SU-DHL-6 (cell line): ENCODE measurements at regions not wholly inside any gene's neighbourhood (a gene's known extent, or its start where the extent isn't known, plus 50 kb on each side); places are given as distances from the start of the nearest gene placed in this dataset.

Experiments used
- H2AFZ ChIP-seq: fragments of 200-600 bp; sonication (generic); 2 replicates; pipeline ENCODE4 v1.6.1; 2014; ENCODE audit warnings: low read depth, mild to moderate bottlenecking, moderate library complexity, mixed read lengths, antibody characterized with exemption, low read length; ENCODE audit not compliant: severe bottlenecking
- H3F3A ChIP-seq: fragments of 200-600 bp; shearing (Covaris generic); 2 replicates; pipeline ENCODE4 v1.6.0; 2016; ENCODE audit warnings: antibody characterized with exemption, mild to moderate bottlenecking; ENCODE audit not compliant: insufficient read depth
- H3K27ac ChIP-seq: fragments of 200-600 bp; sonication (generic); 2 replicates; pipeline ENCODE4 v1.5.1; 2016; ENCODE audit warnings: low read depth, mild to moderate bottlenecking, low read length, moderate library complexity, mixed read lengths
- H3K27me3 ChIP-seq: fragments of 200-600 bp; sonication (generic), shearing (Covaris generic); 2 replicates; pipeline ENCODE4 v1.6.0; 2014; ENCODE audit warnings: mild to moderate bottlenecking, low read length
- H3K36me3 ChIP-seq: fragments of 200-600 bp; sonication (generic); 2 replicates; pipeline ENCODE4 v1.6.1; 2014; ENCODE audit warnings: mild to moderate bottlenecking, low read length, mixed read lengths
- H3K4me2 ChIP-seq: fragments of 300-600, 200-600 bp; shearing (Covaris generic), sonication (generic); 2 replicates; pipeline ENCODE4 v1.6.0; 2014; ENCODE audit warnings: low read length, low read depth, mild to moderate bottlenecking; ENCODE audit not compliant: poor library complexity, severe bottlenecking
- H3K4me3 ChIP-seq: fragments of 200-600 bp; sonication (generic); 2 replicates; pipeline ENCODE4 v1.5.1; 2014; ENCODE audit warnings: antibody characterized with exemption, low read length, mild to moderate bottlenecking, mixed read lengths; ENCODE audit not compliant: insufficient read depth, poor library complexity, severe bottlenecking
- H3K79me2 ChIP-seq: fragments of 200-600 bp; sonication (generic); 2 replicates; pipeline ENCODE4 v1.6.1; 2014; ENCODE audit warnings: mild to moderate bottlenecking, low read length, moderate library complexity; ENCODE audit not compliant: insufficient read depth
- H3K9ac ChIP-seq: fragments of 200-600 bp; sonication (generic); 2 replicates; pipeline ENCODE4 v1.7.0; 2014; ENCODE audit warnings: mild to moderate bottlenecking, low read length
- H3K9me2 ChIP-seq: fragments of 200-600 bp; sonication (generic); replicated peaks from 2 replicates; pipeline ENCODE4 v1.6.1; 2014; ENCODE audit warnings: low read length; ENCODE audit not compliant: insufficient read depth
- H3K9me3 ChIP-seq: fragments of 200-600 bp; sonication (generic); 2 replicates; pipeline ENCODE4 v1.6.1; 2014; ENCODE audit warnings: low read length, mixed read lengths; ENCODE audit not compliant: insufficient read depth
- H4K20me1 ChIP-seq: fragments of 200-600 bp; sonication (generic); 2 replicates; pipeline ENCODE4 v1.6.1; 2014; ENCODE audit warnings: low read depth, mild to moderate bottlenecking, antibody characterized with exemption, low read length, moderate library complexity, mixed read lengths
- EZH2phosphoT487 ChIP-seq: fragments of 200-600 bp; sonication (generic), shearing (Covaris generic); conservative IDR thresholded peaks from 2 replicates; pipeline ENCODE4 v1.6.1; 2018; ENCODE audit warnings: mild to moderate bottlenecking, antibody characterized with exemption, low read length, moderate library complexity, mixed read lengths
- TF ChIP-seq, protein P1 (sequence below): fragments of 200-600 bp; sonication (generic); IDR thresholded peaks from one replicate; pipeline ENCODE4 v1.5.1; 2017; ENCODE audit warnings: antibody characterized with exemption, mild to moderate bottlenecking, low read length, moderate library complexity; ENCODE audit not compliant: insufficient read depth, poor library complexity, severe bottlenecking

DNA sequence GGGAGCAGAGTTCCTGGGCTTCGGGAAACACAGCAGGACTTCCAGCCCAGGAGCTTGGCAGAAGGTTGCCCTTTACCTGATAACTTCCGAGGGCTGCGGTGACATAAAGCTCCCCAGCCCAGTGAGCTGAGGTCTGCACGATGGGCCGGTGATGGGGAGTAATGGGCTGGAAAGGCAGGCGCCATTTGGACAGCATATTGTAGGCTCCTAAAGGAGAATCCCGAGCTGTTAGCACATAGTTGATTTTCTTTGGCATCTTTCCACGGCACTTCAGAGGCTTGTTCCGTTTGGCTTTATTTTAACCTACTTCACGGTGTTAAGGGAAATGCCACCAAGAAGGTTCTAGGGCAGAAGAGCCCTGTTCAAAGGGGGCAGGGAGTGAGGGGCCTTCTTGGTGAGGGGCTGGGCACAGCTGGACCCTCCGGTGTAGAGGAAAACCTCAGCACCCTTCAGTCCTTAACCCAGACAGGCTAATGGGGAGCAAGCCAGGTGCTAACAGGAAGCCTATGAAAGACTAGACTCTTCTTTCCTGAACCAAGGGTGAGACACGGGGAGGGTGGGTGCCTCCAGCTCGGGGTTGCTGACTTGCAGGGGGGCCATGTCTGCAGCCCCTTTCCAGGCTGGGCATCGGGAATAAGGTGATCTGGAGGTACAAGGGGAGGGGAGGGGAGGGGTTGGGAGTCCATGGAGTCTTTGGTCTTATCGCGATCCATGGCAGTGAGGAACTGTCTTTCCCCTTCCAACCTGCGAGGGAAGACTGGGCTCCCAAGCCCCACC lies 347.7 kb downstream of the GLRX3 start:
- no peak overlapping the region for H3K9ac ChIP-seq
- no peaks in the 10 kb centered on the region for H3F3A ChIP-seq
- no peaks in the 10 kb centered on the region for H3K9me3 ChIP-seq
- H3K79me2 ChIP-seq = no peaks in the 10 kb centered on the region
- no peak overlapping the region for H3K4me2 ChIP-seq
- no peaks in the 10 kb centered on the region for H4K20me1 ChIP-seq
- H3K27me3 ChIP-seq = no peaks in the 10 kb centered on the region
- no peaks in the 10 kb centered on the region for H3K9me2 ChIP-seq
- H3K4me3 ChIP-seq = no peak overlapping the region
- H3K36me3 ChIP-seq = no peaks in the 10 kb centered on the region
- no peak overlapping the region for H3K27ac ChIP-seq
- TF ChIP-seq EZH2phosphoT487 = no peak
- TF ChIP-seq, protein P1, sequence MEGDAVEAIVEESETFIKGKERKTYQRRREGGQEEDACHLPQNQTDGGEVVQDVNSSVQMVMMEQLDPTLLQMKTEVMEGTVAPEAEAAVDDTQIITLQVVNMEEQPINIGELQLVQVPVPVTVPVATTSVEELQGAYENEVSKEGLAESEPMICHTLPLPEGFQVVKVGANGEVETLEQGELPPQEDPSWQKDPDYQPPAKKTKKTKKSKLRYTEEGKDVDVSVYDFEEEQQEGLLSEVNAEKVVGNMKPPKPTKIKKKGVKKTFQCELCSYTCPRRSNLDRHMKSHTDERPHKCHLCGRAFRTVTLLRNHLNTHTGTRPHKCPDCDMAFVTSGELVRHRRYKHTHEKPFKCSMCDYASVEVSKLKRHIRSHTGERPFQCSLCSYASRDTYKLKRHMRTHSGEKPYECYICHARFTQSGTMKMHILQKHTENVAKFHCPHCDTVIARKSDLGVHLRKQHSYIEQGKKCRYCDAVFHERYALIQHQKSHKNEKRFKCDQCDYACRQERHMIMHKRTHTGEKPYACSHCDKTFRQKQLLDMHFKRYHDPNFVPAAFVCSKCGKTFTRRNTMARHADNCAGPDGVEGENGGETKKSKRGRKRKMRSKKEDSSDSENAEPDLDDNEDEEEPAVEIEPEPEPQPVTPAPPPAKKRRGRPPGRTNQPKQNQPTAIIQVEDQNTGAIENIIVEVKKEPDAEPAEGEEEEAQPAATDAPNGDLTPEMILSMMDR = no peak
- no peak overlapping the region for H2AFZ ChIP-seq

DNA sequence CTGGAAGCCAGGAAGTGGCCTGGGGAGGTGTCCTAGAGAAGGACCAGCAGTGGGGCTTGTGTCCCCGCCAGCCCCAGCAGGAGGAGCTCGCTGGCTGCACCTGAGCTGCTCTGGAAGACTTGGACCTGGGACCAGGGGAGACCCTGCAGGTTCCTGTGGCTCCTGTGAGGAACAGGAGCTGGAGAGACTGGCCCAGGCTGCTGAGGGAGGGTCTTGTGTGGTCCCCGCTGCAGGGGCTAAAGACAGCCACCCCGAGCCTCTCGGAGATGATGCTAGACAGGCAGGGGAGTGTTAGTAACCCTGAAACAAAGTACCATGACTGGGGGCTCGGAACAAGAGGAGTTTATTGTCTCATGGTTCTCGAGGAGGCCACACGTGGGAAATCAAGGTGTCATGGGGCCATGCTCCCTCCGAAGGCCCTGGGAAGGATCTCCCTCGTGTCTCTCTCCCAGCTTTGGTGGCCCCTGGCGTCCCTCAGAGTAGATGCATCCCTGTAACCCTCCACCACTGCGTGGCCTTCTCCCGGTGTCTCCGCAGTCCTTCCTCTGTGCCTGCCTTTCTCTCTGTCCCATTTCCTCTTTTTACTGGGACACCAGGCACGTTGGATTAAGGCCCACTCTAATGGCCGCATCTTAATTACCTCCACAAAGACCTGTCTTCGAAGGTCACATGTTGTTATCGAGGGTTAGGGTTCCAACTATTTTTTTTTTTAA lies 348.4 kb downstream of the GLRX3 start:
- Histone ChIP-seq H3K79me2 (no peaks in the 10 kb centered on the region), H3F3A (no peaks in the 10 kb centered on the region), H2AFZ (no peak overlapping the region), H3K9me3 (no peaks in the 10 kb centered on the region), H3K9ac (no peak overlapping the region), H3K27me3 (no peaks in the 10 kb centered on the region), H4K20me1 (no peaks in the 10 kb centered on the region), H3K36me3 (no peaks in the 10 kb centered on the region), H3K9me2 (no peaks in the 10 kb centered on the region), H3K27ac (no peak overlapping the region), H3K4me2 (no peak overlapping the region), H3K4me3 (no peak overlapping the region)
- TF ChIP-seq, protein P1 = no peak
- TF ChIP-seq EZH2phosphoT487 = no peak

DNA sequence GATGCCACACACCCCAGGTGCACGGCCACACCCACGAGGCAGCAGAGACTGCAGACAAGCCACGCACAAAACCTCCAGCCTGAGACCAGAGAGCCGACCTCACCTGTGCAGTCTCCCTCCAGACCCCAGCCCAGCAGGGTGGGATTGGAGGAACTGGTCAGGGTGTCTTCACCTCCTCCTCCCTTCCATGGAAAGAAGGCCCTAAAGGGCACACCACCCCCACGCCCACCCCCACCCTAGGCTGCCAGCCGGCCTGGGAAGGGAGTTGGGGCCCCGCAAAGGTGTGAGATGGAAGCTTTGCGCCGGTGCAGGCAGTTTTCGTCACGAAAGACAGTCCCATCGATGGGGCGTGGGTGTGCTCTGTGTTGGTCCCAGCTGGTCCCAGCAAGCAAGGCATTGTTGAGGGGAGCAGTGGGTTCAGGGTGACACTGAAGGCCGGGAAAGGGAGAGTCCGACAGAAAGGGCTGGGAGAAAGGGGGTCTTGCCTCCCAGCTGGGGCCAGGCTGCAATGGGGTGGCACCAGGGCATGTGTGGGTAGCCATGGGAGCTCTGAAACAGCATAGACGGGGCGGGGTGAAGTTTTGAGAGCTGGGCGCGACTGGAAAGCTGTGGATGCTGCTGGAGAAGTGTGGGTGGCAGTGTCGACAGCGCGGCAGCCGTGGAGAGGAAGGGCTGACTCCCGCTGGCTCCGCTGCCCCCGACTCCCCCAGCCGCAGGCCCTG lies 349.2 kb downstream of the GLRX3 start:
- no peaks in the 10 kb centered on the region for H3F3A ChIP-seq
- H3K9me2 ChIP-seq = no peaks in the 10 kb centered on the region
- H3K4me3 ChIP-seq = no peak overlapping the region
- no peak overlapping the region for H2AFZ ChIP-seq
- no peak overlapping the region for H3K9ac ChIP-seq
- no peaks in the 10 kb centered on the region for H4K20me1 ChIP-seq
- H3K27me3 ChIP-seq = no peaks in the 10 kb centered on the region
- no peaks in the 10 kb centered on the region for H3K9me3 ChIP-seq
- TF ChIP-seq EZH2phosphoT487 = no peak
- TF ChIP-seq, protein P1 = no peak
- H3K27ac ChIP-seq = no peak overlapping the region
- no peak overlapping the region for H3K4me2 ChIP-seq
- H3K79me2 ChIP-seq = no peaks in the 10 kb centered on the region
- H3K36me3 ChIP-seq = no peaks in the 10 kb centered on the region
